GM12892 (cell line): ENCODE measurements at regions not wholly inside any gene's neighbourhood (a gene's known extent, or its start where the extent isn't known, plus 50 kb on each side); places are given as distances from the start of the nearest gene placed in this dataset.

Experiments
- DNase-seq: peaks from one replicate; pipeline ENCODE4 v3.0.0; 2011; ENCODE audit not compliant: insufficient read length
- FAIRE-seq: peaks from 2 replicates; lab custom pipeline; 2011; peaks lifted over from hg19 to GRCh38; lab: Jason Lieb, UNC
- POLR2A ChIP-seq: IDR thresholded peaks from 2 replicates; pipeline ENCODE4 v1.6.1; 2011; ENCODE audit warnings: low read depth, low read length, control low read depth
- POLR2AphosphoS5 ChIP-seq: IDR thresholded peaks from 2 replicates; pipeline ENCODE4 v1.6.1; 2011; ENCODE audit warnings: low read depth, low read length, control low read depth
- TAF1 ChIP-seq: IDR thresholded peaks from 2 replicates; pipeline ENCODE4 v1.6.1; 2011; ENCODE audit warnings: low read depth, mild to moderate bottlenecking, control low read depth, low read length, borderline replicate concordance

DNA sequence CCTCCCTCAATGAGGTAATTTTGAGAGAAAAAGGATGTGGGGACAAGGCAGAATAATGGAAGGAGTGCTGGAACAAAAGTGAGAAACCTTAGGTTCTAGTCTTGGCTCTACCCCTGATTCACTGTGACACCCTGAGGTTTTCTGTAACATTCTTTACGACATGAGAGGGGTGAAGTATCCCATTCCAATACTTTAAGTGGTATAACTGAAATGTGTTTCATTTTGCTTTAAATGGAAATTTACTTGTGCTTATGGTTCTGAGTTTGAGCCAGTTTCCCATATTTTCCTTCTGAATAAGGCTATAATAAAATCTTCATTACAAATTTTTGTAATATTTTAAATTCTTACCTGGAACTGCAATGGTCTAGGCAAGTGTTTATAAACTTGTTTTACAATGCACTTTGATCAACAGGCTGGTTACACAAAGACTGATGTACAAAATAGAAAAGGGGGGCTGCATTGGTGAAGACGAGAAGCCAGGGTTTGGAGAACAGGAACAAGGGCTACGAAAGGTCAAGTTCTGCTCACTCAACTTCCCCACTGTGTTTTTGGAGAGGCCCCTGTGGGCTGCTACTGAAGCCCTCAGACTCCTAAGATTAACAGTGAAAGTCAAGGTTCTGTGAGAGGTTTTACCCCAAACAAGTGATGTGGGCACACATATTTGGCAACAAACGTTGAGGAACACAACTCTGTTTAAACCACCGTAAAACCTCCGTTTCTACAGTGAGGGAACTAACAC, 171.9 kb upstream of the ELL2 start:
- DNase-seq (no peak), FAIRE-seq (peak; percentile 30)
- TF ChIP-seq POLR2AphosphoS5 (no peak), TAF1 (no peak), POLR2A (no peak)

DNA sequence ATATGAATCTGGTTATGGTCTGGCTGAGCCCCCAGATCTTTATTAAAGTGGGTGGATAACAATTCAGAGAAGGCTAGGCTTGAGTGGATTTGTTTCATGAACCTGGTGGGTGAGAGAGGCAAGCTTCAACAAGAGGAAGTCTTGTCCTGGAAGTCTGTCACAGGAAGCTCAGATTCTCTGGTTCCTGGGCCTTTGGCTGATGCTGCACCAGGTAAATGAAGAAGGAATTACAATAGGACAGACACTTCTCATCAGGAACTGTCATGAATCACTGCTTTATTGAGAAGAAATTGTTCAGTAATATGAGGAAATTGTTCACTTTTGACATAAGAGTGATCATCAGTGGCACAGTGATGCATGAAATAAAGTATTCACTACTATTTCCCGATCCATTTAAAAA, 167.6 kb upstream of the ELL2 start:
- DNase-seq (no peak), FAIRE-seq (no peak)
- no peak for TF ChIP-seq POLR2A
- TF ChIP-seq TAF1, result no peak
- no peak for TF ChIP-seq POLR2AphosphoS5

DNA sequence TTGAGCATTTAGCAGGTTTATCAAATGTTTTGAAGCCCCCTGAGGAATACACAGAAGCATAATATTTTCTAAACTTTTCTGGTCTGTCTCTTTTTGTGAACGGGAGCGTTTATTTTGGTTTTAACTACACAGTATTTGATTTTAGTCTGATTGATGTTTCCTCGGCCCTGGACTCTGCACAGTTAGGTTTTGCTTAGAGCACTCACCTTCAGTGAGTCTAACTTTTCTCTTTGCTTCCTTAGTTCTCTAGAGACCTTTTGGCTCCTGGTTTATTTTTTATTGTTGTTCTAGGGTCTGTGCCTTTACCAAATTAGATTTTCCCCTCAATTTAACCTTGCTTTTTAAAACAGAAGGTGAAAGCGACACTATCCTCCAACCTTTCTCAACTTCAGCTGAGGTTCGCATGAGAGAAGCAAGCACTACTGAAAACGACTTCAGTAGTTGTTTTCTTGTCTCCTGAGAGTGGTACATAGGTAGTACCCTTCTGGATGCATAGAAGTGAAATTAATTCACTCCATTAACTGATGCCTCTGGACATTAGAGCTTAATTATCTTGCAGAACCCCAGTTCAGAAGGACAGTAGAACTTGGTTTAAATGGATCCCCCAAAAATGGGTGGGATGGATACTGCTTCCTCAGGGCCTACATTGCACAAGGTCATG, 166.7 kb upstream of the ELL2 start:
- TF ChIP-seq POLR2A (no peak), POLR2AphosphoS5 (no peak), TAF1 (no peak)
- no peak for DNase-seq
- FAIRE-seq, result no peak

DNA sequence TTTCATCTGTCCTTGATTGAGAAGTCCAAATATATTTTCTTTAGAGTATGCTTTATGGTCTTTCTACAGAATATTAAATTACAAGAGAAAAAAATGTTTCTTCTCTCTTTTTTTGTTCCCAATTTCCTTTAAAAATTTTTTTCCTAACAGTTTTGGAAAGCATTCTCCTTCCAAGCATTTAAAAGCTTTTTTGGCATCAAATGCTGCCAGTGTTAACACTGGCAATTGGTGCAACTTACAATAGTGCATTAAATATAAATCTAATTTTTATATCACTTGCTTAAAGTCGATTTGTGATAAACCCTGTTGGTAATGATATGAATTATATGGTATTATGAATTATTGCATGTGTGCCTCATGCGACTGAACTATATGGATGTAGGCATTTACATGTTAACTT, 165.9 kb upstream of the ELL2 start:
- FAIRE-seq (no peak), DNase-seq (no peak)
- TF ChIP-seq POLR2A, result no peak
- no peak for TF ChIP-seq TAF1
- no peak for TF ChIP-seq POLR2AphosphoS5

DNA sequence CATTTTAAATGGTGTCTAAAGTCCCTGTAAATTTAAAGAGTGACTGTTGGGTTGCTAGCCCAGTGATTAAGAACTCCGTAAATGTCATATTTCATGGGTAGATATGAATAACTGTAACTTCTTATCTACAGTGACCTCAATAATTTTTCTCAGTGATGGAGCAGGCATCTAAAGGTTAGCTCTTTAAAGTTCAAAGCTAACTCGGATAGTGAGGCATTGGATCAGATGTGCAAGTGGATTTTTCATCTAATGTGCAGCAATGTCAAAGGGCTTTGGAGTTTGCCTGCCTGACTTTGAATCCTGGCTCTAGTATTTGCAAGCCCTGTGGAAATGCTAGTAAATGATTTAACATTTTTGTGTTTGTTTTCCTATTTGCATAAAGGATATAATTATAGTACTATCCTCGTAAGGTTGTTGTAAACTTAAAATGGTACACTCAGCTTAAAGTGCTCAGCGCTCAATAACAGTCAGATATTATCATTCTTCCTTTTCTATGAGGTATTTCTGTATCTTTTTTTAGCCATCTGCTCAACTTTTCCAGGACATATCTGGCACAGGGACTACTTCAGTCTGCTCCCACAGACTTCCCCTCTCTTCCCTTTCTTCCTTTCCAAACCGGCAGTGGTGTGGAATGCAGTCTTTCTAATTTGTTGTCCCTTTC, 163.7 kb upstream of the ELL2 start:
- DNase-seq, result no peak
- FAIRE-seq, result no peak
- no peak for TF ChIP-seq TAF1
- no peak for TF ChIP-seq POLR2AphosphoS5
- no peak for TF ChIP-seq POLR2A

DNA sequence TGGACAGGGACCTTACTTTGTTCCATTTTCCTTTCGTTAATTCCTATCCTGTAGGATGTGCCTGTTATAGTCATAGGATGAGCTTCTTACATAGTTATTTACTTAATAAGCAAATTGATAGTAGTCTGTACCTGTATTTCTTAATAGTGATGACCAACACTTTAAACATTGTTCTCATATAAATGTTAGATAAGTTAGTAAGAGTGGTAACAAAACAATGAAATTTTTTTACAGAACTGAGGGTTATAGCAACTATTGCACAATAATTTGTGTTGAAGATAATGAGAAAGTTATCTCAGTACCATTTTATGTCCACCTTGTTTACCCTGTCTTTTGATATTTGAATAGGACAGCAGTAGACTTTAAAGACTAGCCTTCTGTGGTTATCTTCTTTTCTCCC, 162.9 kb upstream of the ELL2 start:
- FAIRE-seq, result no peak
- no peak for TF ChIP-seq POLR2AphosphoS5
- TF ChIP-seq TAF1, result no peak
- no peak for TF ChIP-seq POLR2A
- DNase-seq, result no peak

DNA sequence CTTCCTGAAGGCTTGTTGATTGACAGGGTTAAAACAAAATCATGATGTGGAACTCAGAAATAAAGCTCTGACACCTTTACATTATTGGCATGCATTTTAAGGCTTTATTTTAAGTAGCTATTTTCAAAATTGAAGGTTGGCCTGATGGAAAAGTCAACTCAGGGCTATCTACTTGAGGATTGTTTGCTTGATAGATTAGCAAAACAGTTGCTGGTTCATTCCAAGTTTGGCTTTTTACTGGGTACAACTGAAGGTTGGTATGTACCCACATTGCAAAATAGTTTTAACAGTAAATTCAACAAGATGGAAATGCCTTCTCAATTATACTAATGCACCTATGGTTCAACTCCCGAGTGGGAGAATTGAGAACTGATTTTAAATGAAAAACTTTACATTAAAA, 161.8 kb upstream of the ELL2 start:
- DNase-seq (no peak), FAIRE-seq (no peak)
- TF ChIP-seq TAF1, result no peak
- no peak for TF ChIP-seq POLR2AphosphoS5
- TF ChIP-seq POLR2A, result no peak

- no peak for DNase-seq
- TF ChIP-seq POLR2A, result no peak
- no peak for TF ChIP-seq TAF1
- TF ChIP-seq POLR2AphosphoS5, result no peak
- no peak for FAIRE-seq
Observed at GRCh38 chr5:96121364-96121763, 159.7 kb upstream of the ELL2 start.

- TF ChIP-seq POLR2A (no peak), TAF1 (no peak), POLR2AphosphoS5 (no peak)
- DNase-seq, result no peak
- no peak for FAIRE-seq
Observed at GRCh38 chr5:96120120-96120519, 158.5 kb upstream of the ELL2 start.

- DNase-seq (no peak), FAIRE-seq (peak; percentile 38)
- TF ChIP-seq POLR2AphosphoS5 (no peak), POLR2A (no peak), TAF1 (no peak)
Observed at GRCh38 chr5:96117771-96118651, 156.4 kb upstream of the ELL2 start.

DNA sequence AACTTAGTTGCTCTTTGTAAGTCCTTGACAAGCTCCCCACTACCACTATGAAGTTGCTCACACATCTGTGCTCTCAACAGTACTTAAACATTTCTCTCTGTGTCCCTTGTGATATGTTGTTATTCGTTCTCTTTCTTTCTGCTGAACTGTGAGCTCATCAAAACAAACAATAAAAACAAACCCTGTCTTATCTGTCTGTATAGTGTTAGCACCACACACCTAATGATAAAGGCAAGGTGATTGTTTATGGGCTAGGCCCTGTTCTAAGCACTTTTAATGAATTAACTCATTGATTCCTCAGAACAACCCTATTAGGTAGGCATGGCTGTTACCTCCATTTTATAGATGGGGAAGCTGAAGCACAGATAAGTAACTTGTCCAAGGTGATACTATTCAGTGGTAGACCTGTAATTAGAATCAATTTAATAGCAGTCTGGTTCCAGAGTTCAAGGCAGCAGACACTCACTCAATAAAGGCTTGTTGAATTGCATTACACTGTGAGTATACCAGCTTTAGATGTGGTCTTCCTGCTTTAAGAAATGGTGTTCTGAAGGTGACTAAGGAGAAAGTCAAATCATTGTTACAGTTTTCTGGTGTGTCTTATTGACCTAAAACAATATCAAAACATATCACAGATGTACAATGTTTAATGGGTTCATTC, 153.6 kb upstream of the ELL2 start:
- no peak for TF ChIP-seq POLR2AphosphoS5
- no peak for TF ChIP-seq TAF1
- no peak for TF ChIP-seq POLR2A
- DNase-seq (no peak), FAIRE-seq (no peak)
